ENCODE measurements at regions not wholly inside any gene's neighbourhood (a gene's known extent, or its start where the extent isn't known, plus 50 kb on each side); places are given as distances from the start of the nearest gene placed in this dataset.

DNA sequence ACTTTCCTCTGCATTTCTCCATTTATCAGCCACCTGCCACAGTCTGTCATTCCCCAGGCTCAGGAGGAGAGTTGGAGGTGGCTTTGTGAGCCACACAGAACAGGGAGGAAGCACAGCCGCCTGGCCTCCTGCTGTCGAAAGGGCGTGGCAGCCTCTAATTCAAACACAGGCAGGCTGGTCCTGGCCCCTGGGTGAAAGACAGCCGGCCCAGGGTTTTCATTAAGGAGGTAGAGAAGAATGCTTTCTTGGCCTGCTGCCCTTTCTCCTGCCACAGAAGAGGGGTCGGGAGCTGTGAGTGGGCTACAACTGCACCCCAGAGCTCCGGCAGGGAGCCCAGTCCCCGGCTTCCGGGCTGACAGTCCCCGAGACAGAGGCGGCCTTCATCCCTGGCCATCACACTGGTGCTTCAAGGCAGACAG lies 108.6 kb upstream of the FZD10 start:
- Histone ChIP-seq H3K27ac (no peak overlapping the region), H2AFZ (no peak overlapping the region), H3K9me3 (ENCODE audit: low read depth) (no peaks in the 10 kb centered on the region), H3K79me2 (no peaks in the 10 kb centered on the region), H3K4me1 (ENCODE audit: insufficient read depth) (no peaks in the 10 kb centered on the region), H3K4me3 (no peak overlapping the region), H3K36me3 (replicated peaks; ENCODE audit: insufficient read depth, low read depth) (no peaks in the 10 kb centered on the region), H4K20me1 (ENCODE audit: insufficient read depth, poor library complexity, severe bottlenecking) (no peaks in the 10 kb centered on the region), H3K4me2 (no peak overlapping the region), H3K27me3 (peaks cover 30% of the 10 kb centered on the region), H3K9me2 (replicated peaks; ENCODE audit: insufficient read depth) (no peaks in the 10 kb centered on the region)
- TF ChIP-seq EZH2 (IDR thresholded peaks at IDR 0.05; ENCODE audit: borderline replicate concordance) (no peak), CTCF (IDR thresholded peaks at IDR 0.05; ENCODE audit: poor library complexity) (no peak), EZH2phosphoT487 (IDR thresholded peaks at IDR 0.05; ENCODE audit: low read depth, severe bottlenecking, unreplicated experiment) (no peak)
- peak; percentile 39 for DNase-seq (ENCODE audit: low spot score)
- 48% methylated on average over 10 of the region's 10 CpGs for WGBS (ENCODE audit: low lambda C conversion rate, missing lambda C conversion rate)

GRCh38 chr12:130054803-130055202 lies 107.5 kb upstream of the FZD10 start:
- Histone ChIP-seq H2AFZ (no peak overlapping the region), H3K9me3 (ENCODE audit: low read depth) (no peaks in the 10 kb centered on the region), H3K9me2 (replicated peaks; ENCODE audit: insufficient read depth) (no peaks in the 10 kb centered on the region), H3K4me2 (no peak overlapping the region), H3K79me2 (no peaks in the 10 kb centered on the region), H3K36me3 (replicated peaks; ENCODE audit: insufficient read depth, low read depth) (no peaks in the 10 kb centered on the region), H3K27ac (no peak overlapping the region), H4K20me1 (ENCODE audit: insufficient read depth, poor library complexity, severe bottlenecking) (no peaks in the 10 kb centered on the region), H3K27me3 (peaks cover 20% of the 10 kb centered on the region), H3K4me3 (no peak overlapping the region), H3K4me1 (ENCODE audit: insufficient read depth) (no peaks in the 10 kb centered on the region)
- WGBS (ENCODE audit: low lambda C conversion rate, missing lambda C conversion rate), result 96% methylated on average over 5 of the region's 5 CpGs
- TF ChIP-seq EZH2phosphoT487 (IDR thresholded peaks at IDR 0.05; ENCODE audit: low read depth, severe bottlenecking, unreplicated experiment) (no peak), EZH2 (IDR thresholded peaks at IDR 0.05; ENCODE audit: borderline replicate concordance) (no peak), CTCF (IDR thresholded peaks at IDR 0.05; ENCODE audit: poor library complexity) (no peak)
- no peak for DNase-seq (ENCODE audit: low spot score)

GRCh38 chr12:130058926-130059472 lies 103.3 kb upstream of the FZD10 start:
- H3K9me3 ChIP-seq (ENCODE audit: low read depth), result no peaks in the 10 kb centered on the region
- WGBS (ENCODE audit: low lambda C conversion rate, missing lambda C conversion rate), result 78% methylated on average over 13 of the region's 13 CpGs
- no peak for TF ChIP-seq EZH2 (IDR thresholded peaks at IDR 0.05; ENCODE audit: borderline replicate concordance)
- no peak for TF ChIP-seq CTCF (IDR thresholded peaks at IDR 0.05; ENCODE audit: poor library complexity)
- TF ChIP-seq EZH2phosphoT487 (IDR thresholded peaks at IDR 0.05; ENCODE audit: low read depth, severe bottlenecking, unreplicated experiment), result no peak

More at GRCh38 chr12:130058926-130059472, 103.3 kb upstream of the FZD10 start:
- Histone ChIP-seq H4K20me1 (ENCODE audit: insufficient read depth, poor library complexity, severe bottlenecking) (no peaks in the 10 kb centered on the region), H3K36me3 (replicated peaks; ENCODE audit: insufficient read depth, low read depth) (no peaks in the 10 kb centered on the region), H2AFZ (no peak overlapping the region), H3K79me2 (no peaks in the 10 kb centered on the region), H3K27ac (no peak overlapping the region), H3K4me2 (no peak overlapping the region), H3K4me3 (no peak overlapping the region), H3K9me2 (replicated peaks; ENCODE audit: insufficient read depth) (no peaks in the 10 kb centered on the region), H3K4me1 (ENCODE audit: insufficient read depth) (no peaks in the 10 kb centered on the region), H3K27me3 (no peaks in the 10 kb centered on the region)
- no peak for DNase-seq (ENCODE audit: low spot score)

Data from hepatocyte (in vitro differentiated cells).